ENCODE measurements at regions not wholly inside any gene's neighbourhood (a gene's known extent, or its start where the extent isn't known, plus 50 kb on each side); places are given as distances from the start of the nearest gene placed in this dataset.

DNA sequence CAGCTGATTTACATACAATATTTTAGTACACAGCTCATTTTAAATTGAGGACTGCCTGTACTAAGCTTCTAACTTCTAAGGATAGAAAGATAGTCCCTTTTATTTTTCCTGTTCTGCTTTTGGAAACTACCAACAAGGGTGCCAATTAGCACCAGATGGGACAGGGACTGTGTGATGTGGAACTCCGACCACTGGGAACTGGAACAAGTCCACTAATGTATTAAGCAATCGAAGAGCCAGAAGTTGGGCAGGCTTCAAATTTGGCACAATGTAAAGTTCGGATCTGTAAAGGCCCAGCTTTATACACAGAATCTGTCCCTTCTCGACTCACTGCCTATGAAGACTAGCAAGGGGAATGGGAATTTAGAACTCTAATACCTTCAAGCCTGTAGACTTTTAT lies 149.3 kb downstream of the ZC3H11B start:
- TF ChIP-seq, protein P1, sequence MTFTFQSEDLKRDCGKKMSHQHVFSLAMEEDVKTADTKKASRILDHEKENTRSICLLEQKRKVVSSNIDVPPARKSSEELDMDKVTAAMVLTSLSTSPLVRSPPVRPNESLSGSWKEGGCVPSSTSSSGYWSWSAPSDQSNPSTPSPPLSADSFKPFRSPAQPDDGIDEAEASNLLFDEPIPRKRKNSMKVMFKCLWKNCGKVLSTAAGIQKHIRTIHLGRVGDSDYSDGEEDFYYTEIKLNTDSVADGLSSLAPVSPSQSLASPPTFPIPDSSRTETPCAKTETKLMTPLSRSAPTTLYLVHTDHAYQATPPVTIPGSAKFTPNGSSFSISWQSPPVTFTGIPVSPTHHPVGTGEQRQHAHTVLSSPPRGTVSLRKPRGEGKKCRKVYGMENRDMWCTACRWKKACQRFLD (tag by site-specific recombination; IDR thresholded peaks at IDR 0.05): no peak
- no peak for TF ChIP-seq ZNF133 (tag by site-specific recombination; IDR thresholded peaks at IDR 0.05)
- TF ChIP-seq, protein P2, sequence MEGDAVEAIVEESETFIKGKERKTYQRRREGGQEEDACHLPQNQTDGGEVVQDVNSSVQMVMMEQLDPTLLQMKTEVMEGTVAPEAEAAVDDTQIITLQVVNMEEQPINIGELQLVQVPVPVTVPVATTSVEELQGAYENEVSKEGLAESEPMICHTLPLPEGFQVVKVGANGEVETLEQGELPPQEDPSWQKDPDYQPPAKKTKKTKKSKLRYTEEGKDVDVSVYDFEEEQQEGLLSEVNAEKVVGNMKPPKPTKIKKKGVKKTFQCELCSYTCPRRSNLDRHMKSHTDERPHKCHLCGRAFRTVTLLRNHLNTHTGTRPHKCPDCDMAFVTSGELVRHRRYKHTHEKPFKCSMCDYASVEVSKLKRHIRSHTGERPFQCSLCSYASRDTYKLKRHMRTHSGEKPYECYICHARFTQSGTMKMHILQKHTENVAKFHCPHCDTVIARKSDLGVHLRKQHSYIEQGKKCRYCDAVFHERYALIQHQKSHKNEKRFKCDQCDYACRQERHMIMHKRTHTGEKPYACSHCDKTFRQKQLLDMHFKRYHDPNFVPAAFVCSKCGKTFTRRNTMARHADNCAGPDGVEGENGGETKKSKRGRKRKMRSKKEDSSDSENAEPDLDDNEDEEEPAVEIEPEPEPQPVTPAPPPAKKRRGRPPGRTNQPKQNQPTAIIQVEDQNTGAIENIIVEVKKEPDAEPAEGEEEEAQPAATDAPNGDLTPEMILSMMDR (tag by site-specific recombination; IDR thresholded peaks at IDR 0.05): no peak
- TF ChIP-seq ZNF292 (tag by site-specific recombination; IDR thresholded peaks at IDR 0.05; ENCODE audit: borderline replicate concordance, low read depth): no peak
